ENCODE measurements at regions not wholly inside any gene's neighbourhood (a gene's known extent, or its start where the extent isn't known, plus 50 kb on each side); places are given as distances from the start of the nearest gene placed in this dataset.

GRCh38 chr1:82640352-82640751 is 839.6 kb downstream of the ADGRL2 start:
- Histone ChIP-seq H3K27ac (no peak overlapping the region), H3K9me3 (no peaks in the 10 kb centered on the region), H3K36me3 (no peaks in the 10 kb centered on the region), H3K4me1 (no peaks in the 10 kb centered on the region), H3K4me3 (no peak overlapping the region), H3K27me3 (no peaks in the 10 kb centered on the region)
- intact Hi-C loops (cut with DNase I): no loop called here
- DNase-seq: no peak
- TF ChIP-seq POLR2A (IDR thresholded peaks at IDR 0.05): no peak
- no peak for TF ChIP-seq CTCF (IDR thresholded peaks at IDR 0.05)
- no peak for ATAC-seq
- 81% methylated on average over 1 of the region's 1 CpG for WGBS (ENCODE audit: insufficient coverage, low coverage, low lambda C conversion rate, missing lambda C conversion rate)

GRCh38 chr1:82634266-82634665 is 833.5 kb downstream of the ADGRL2 start:
- no peak overlapping the region for H3K27ac ChIP-seq
- no peak for DNase-seq
- TF ChIP-seq CTCF (IDR thresholded peaks at IDR 0.05): no peak
- no peak for TF ChIP-seq POLR2A (IDR thresholded peaks at IDR 0.05)
- ATAC-seq: no peak
- 78% methylated on average over 1 of the region's 1 CpG for WGBS (ENCODE audit: insufficient coverage, low coverage, low lambda C conversion rate, missing lambda C conversion rate)
- no peaks in the 10 kb centered on the region for H3K27me3 ChIP-seq
- no peak overlapping the region for H3K4me3 ChIP-seq
- no peaks in the 10 kb centered on the region for H3K9me3 ChIP-seq
- intact Hi-C loops (cut with DNase I): no loop called here
- H3K4me1 ChIP-seq: no peaks in the 10 kb centered on the region
- no peaks in the 10 kb centered on the region for H3K36me3 ChIP-seq

GRCh38 chr1:82632155-82632554 is 831.4 kb downstream of the ADGRL2 start:
- H3K9me3 ChIP-seq: no peaks in the 10 kb centered on the region
- no peak overlapping the region for H3K4me3 ChIP-seq
- intact Hi-C loops (cut with DNase I): no loop called here
- WGBS (ENCODE audit: insufficient coverage, low coverage, low lambda C conversion rate, missing lambda C conversion rate): 63% methylated on average over 1 of the region's 1 CpG
- H3K36me3 ChIP-seq: no peaks in the 10 kb centered on the region
- H3K27ac ChIP-seq: no peak overlapping the region
- no peaks in the 10 kb centered on the region for H3K4me1 ChIP-seq
- DNase-seq: no peak
- H3K27me3 ChIP-seq: no peaks in the 10 kb centered on the region
- TF ChIP-seq CTCF (IDR thresholded peaks at IDR 0.05) (no peak), POLR2A (IDR thresholded peaks at IDR 0.05) (no peak)
- ATAC-seq: no peak

- no peak overlapping the region for H3K4me3 ChIP-seq
- H3K9me3 ChIP-seq: peaks cover 0 to 4% (median 0%) of the 10 kb centered on the region in 4 donors
- H3K4me1 ChIP-seq: no peaks in the 10 kb centered on the region
- DNase-seq: no peak
- H3K27ac ChIP-seq: no peak overlapping the region
- no peaks in the 10 kb centered on the region for H3K27me3 ChIP-seq
- no peaks in the 10 kb centered on the region for H3K36me3 ChIP-seq
- ATAC-seq: no peak
- 88% methylated on average over 2 of the region's 2 CpGs for WGBS (ENCODE audit: insufficient coverage, low coverage, low lambda C conversion rate, missing lambda C conversion rate)
- TF ChIP-seq CTCF (IDR thresholded peaks at IDR 0.05): no peak
- no peak for TF ChIP-seq POLR2A (IDR thresholded peaks at IDR 0.05)
- intact Hi-C loops (cut with DNase I): no loop called here
Observed at GRCh38 chr1:82628887-82629286, 828.2 kb downstream of the ADGRL2 start.

- H3K27me3 ChIP-seq: no peaks in the 10 kb centered on the region
- ATAC-seq (no peak), DNase-seq (no peak)
- WGBS (ENCODE audit: insufficient coverage, low coverage, low lambda C conversion rate, missing lambda C conversion rate): 38% methylated on average over 1 of the region's 1 CpG
- TF ChIP-seq POLR2A (IDR thresholded peaks at IDR 0.05) (no peak), CTCF (IDR thresholded peaks at IDR 0.05) (no peak)
- H3K27ac ChIP-seq: no peak overlapping the region
- no peak overlapping the region for H3K4me3 ChIP-seq
- no peaks in the 10 kb centered on the region for H3K36me3 ChIP-seq
- no peaks in the 10 kb centered on the region for H3K4me1 ChIP-seq
- intact Hi-C loops (cut with DNase I): no loop called here
- H3K9me3 ChIP-seq: peaks cover 0 to 4% (median 0%) of the 10 kb centered on the region in 4 donors
Observed at GRCh38 chr1:82625537-82625936, 824.8 kb downstream of the ADGRL2 start.

All from right lobe of liver (tissue), 6 donors.